HG02840 (cell line): ENCODE measurements at regions not wholly inside any gene's neighbourhood (a gene's known extent, or its start where the extent isn't known, plus 50 kb on each side); places are given as distances from the start of the nearest gene placed in this dataset.
"Not testable (repeated sequence)": the region's sequence is repeated elsewhere in the genome, so short reads cannot be mapped to it uniquely, and the experiment has no call there.

Source experiments
- ATAC-seq: cut with Tn5 transposase; IDR thresholded peaks from one replicate; pipeline ENCODE4 v1.9.1; 2021; ENCODE audit warnings: mild to moderate bottlenecking, moderate library complexity, moderate number of reproducible peaks; ENCODE audit not compliant: unreplicated experiment, low FRiP score

DNA sequence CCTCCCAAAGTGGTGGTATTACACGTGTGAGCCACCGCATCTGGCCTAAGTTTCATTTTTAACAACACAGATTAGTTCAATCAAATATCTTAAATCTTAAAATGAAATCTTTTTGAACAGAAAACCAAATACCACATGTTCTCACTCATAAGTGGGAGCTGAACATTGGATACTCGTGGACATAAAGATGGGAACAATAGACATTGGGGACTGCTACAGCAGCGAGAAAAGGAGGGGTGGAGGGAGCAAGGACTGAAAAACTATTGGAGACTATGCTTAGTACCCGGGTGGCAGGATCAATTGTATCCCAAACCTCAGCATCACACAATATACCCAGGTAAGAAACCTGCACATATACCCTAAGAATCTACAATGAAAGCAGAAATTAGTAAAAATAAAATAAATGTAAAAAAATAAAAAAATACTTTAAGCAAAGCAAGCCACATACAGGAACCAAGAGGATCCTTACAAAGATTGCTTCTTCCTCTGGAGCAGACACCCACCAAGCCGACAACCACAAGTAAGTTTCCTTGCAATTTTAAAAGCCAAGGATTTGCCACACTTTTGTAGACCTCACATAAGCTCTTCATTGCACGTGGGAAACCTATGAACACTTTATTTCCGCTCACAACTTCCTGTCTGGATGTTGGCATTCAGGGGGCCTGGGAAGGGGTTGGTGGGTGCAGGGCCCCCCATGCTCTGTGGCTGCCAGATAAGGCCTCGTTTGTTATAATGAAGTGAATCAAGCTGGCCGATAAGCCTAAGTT is 147.9 kb downstream of the MYCN start:
- ATAC-seq = no peak

DNA sequence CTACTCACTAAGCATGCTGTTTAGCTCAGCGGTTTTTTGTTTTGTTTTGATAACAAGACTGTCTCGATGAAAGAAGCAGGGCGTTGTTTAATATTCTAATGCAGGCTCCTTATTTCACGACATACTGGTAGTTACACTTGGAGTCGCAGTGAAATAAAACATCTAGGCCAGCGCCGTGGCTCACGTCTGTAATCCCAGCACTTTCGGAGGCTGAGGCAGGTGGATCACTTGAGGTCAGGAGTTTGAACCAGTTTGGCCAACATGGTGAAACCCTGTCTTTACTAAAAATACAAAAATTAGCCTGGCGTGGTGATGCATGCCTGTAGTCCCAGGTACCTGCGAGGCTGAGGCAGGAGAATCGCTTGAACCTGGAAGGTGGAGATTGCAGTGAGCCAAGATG is 145.8 kb downstream of the MYCN start:
- ATAC-seq = not testable (repeated sequence)

DNA sequence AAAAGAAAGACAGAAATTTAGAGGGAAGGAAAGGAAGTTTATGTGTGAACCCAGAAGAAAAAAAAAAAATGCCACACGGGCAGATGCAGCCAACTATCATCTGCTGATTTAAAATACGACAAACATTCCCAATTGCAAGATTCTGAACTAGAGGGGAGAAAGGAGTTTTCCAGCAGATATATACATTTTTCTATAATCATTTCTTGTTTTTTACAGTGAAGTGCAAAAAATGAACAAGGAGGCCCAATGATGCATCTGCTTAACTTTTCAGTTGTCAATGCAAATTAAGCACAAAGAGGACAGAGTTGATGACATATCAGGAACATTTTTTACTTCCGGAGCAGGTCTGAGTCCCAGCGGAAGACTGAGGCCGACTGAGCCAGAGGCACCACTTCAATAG is 144.7 kb downstream of the MYCN start:
- ATAC-seq = no peak

DNA sequence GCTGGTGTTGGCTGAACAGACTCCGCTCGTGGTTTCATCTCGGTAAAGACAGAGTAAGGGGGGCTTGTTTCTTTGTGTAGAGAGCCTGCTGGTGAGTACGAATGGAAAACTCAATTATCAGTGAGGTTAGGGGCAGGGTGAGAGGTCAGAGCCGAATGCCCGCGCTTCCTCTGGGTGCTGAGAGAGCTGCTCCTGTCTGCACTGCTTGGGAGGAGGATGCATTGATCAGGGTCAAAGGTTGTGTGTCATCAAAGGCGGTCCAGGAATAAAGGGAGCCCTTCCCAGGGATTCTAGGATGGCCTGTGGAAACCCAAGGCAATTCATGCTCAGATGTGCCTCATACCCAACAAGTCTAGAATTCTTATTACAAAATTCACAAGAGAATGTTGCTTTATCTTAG is 143.9 kb downstream of the MYCN start:
- ATAC-seq = no peak

GRCh38 chr2:16082276-16082675 is 141.9 kb downstream of the MYCN start:
- no peak for ATAC-seq

DNA sequence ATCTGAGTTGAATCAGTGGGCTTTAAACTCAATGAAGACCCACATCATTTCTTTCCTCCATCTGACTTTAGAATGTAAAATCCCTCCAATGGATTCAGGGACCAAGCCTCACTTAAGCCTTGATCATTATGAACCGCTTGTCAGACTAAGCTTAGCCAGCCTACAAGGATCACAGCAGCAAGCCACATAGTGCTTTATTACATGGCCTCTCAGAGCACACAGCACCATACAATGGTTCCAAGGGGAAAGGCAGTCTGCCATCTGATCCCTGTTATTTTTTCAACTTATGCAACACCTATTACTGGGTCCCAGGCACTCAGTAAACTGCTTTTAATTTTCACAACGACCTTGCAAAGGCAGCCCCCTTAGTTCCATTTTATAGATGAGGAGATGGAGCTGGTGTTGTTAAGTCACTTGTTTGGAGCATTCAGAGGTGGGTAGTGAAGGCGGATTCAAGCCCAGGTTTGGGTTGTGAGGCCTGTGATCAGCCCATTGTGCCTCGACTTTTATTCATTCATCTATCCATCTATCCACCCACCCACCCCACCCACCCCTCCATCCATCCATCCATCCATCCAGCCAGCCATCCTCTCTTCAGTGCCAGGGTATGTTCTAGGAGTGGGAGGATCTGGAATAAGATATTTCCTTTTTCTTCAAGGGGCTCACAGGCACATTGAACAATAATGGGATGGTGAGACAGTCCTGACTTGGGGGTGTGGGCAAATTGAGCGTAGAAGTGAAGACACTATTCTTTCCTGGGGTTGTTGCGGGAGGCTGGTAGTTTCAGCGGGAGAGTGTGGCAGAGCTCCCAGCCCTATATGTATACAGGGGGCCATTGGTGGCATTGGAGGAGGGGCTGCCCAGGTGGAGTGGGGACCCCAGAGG is 141.2 kb downstream of the MYCN start:
- ATAC-seq = no peak

DNA sequence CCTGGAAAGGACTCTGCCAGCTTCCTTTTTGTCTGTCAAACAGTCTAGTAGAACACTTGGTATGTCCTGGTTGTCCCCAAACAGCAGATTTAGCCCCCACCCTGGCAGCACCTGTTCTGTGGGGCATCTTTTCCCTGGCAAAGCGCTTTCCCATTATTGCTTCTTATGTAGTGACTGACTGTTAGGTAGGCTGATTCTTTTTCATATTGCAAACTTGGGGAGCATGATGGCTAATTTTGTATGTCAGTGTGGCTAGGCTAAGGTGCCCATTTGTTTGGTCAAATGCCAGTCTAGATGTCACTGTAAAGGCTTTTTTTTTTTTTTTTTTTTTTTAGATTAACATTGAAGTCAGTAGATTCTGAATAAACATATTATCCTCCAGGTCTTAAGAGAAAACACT is 140.2 kb downstream of the MYCN start:
- ATAC-seq = no peak

DNA sequence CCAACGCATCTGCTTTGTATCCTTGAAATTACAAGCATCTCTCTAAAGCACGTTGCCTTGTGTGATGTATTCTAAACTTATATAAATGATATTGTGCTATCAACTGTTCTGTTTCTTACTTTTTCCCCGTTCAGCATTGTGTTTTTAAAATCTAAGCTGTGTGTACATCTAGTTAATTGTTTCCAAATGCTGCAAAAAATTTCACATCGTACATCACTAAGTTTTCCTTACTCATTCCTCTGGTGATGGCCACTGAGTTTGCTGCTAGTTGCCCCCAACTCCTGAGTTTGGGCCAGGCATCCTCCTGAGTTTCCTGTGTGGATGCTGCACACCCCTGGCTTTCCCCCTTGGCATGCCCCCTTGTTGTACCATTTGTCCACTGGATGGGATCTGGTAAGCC is 139.7 kb downstream of the MYCN start:
- no peak for ATAC-seq

DNA sequence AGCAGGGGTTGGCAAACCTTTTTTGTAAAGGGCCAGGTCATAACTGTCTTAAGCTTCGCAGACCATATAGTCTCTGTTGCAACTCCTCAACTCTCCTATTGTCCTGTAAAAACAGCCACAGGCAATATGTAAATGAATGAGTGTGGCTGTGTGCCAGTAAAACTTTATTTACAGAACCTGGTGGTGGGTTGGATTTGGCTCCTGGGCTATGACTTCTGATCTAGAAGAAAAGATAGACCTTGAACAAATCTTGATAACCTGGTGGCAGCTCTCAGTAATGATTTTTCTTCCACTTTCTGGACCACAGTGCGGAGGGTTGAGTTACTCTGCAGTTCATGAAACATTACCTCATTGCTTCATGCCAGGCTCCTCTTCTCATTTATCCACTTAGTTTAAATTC is 139.3 kb downstream of the MYCN start:
- ATAC-seq = no peak

GRCh38 chr2:16077601-16078000 is 137.3 kb downstream of the MYCN start:
- ATAC-seq = no peak

DNA sequence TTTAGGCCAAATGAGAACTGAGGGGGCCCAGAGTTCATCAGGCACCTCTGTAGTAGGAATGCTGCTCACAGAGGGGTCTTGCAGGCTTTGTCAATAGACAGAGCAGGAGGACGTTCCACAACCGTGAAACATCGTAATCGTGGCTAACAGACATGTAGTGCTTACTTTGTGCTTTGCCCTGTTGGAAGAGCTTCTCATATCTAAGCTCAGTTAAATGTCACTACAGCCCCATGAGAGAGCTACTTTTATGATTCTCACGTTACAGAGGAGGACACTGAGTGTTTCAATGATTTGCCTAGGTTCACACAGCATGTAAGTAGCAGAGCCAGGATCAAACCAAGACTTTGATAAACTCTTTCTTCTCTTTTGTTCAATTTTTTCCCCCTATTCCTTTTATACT is 136.6 kb downstream of the MYCN start:
- no peak for ATAC-seq

DNA sequence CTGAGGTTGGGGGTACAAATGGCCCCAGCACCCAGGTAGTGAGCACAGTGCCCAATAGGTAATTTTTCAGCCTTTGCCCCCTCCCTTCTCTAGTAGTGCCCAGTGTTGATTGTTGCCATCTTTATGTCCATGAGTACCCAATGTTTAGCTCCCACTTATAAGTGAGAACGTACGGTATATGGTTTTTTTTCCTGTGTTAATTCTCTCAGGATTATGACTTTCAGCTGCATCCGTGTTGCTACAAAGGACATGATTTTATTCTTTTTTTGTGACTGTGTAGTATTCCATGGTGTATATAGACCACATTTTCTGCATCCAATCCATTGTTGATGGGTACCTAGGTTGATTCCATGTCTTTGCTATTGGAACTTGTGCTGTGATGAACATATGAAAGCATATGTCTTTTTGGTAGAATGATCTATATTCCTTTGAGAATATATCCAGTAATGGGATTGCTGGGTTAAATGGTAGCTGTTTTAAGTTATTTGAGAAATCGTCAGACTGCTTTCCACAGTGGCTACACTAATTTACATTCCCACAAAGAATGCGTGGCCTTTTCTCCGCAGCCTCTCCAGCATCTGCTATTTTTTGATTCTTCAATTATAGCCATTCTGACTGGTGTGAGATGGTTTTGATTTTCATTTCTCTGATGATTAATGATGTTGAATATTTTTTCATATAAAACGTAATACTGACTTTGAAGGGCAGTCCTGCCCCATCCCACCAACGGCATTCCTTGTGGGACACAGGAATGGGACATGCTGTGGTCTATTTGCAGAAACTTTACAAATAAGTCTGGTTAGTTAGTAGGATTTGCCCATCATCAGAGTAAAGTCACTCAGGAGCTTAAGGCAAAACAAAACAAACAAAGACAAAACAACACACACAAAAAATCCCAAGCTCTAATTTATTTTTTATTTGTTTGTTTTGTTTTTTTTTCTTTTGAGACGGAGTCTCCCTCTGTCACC is 135.0 kb downstream of the MYCN start:
- no peak for ATAC-seq

DNA sequence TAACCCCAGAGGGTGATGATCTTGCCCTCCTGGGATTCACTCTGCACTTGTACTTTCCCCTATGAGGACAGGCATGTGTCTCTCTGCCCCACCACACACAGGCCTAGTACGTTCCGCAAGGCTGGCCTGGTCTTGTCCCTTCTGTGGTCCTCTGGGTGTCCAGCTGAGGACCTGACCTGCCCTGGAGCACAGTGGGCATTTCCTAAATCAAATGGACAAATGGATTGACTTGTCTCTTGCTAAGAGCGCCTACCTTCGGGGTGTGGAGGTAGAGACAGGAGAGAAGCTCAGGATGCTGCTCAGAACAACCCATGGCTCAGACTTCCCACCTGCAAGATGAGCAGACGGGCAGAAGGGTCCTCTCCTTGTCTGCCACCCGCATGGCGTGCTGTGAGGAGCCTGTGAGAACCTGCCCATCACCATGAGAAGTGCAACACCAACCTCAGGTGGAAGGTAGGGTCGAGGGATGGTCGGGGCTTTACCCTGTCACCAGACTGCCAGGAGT is 133.6 kb downstream of the MYCN start:
- no peak for ATAC-seq

DNA sequence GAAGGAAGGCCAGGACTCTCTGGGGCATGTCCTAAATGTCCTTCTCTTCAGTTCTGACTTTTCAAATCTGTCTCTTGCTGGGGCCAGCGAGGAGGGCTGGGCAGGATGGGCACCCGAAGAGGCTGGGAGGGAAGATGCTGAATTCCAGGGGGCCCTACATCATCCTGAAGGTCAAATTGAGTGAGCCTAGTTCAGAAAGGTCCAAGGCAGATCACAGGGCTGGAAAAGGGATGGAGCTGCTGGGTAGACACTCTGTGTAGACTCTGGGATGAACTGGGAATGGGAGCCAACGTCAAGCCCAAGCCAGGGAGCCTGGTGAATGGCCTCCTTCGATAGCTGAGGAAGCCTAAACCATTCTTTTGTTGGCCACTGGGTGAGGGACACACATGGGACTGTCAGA is 133.1 kb downstream of the MYCN start:
- ATAC-seq = no peak

GRCh38 chr2:16072638-16073290 is 132.4 kb downstream of the MYCN start:
- no peak for ATAC-seq

- ATAC-seq = no peak
Measured at GRCh38 chr2:16071865-16072637, 131.7 kb downstream of the MYCN start.

GRCh38 chr2:16071039-16071864 is 130.9 kb downstream of the MYCN start:
- no peak for ATAC-seq

DNA sequence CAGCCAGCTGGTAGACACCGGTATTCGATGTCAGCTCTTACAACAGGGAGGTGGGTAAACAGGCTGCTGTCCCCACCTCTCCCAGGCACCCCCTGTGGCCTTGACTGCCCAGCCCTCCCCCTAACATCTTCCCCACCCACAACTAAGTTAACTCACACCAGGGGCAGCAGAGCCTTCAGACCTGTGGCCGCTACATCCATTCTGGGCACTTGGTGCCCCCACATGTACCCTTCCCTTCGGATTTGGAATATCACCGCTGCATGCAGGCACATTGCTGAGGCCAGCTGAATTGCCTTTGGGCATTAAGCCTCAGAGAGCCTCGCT is 130.3 kb downstream of the MYCN start:
- ATAC-seq = no peak
